ENCODE measurements at regions not wholly inside any gene's neighbourhood (a gene's known extent, or its start where the extent isn't known, plus 50 kb on each side); places are given as distances from the start of the nearest gene placed in this dataset.

DNA sequence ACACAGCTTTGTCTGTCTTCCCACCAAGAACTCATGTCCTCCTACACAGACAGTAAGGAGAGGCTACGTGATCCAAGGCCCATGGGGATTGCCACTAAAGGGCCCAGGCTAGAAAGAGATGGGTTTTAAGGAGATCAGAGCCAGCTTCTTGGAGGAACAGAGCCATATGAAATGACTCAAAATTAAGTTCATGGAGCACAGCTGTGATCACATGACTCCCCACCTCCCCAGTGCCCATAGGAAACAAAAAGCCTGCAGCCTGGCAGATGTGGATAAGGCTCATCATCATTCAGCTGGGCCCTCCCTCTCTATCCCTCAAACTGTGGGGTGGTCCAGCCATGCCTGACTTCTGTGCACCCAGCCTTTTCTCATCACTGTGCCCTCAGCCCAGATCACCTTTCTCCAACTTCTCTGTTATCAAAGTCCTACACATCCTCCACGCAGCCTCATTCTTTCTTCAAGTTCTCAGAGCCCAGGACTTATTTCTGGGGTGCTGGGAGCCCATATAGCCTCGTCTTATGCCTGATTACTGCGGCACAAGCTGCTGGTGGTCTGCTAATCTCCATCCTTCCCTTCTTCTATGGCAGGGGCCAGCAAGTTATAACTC is 137.6 kb downstream of the SMAD6 start:
- Histone ChIP-seq H3K9ac (ENCODE audit: extremely low read depth, insufficient read length, low read length) (no peak overlapping the region), H3K4me1 (ENCODE audit: insufficient read depth, low read length) (no peaks in the 10 kb centered on the region; the same call in 1 of the 2 replicates), H2BK20ac (ENCODE audit: low read depth, low read length, poor library complexity, severe bottlenecking) (no peak overlapping the region), H3K23me2 (ENCODE audit: insufficient read length, low read depth, low read length, poor library complexity, severe bottlenecking) (peaks cover 5% of the 10 kb centered on the region), H2AFZ (ENCODE audit: low read length) (no peak overlapping the region), H3K23ac (ENCODE audit: insufficient read length, low read depth, low read length) (no peak overlapping the region), H3K56ac (ENCODE audit: insufficient read length, low read depth, low read length) (no peak overlapping the region), H3K79me1 (ENCODE audit: insufficient read depth, low read depth, low read length, poor library complexity, severe bottlenecking) (no peaks in the 10 kb centered on the region), H4K20me1 (ENCODE audit: control insufficient read depth, insufficient read depth, insufficient read length) (no peaks in the 10 kb centered on the region), H3K27ac (ENCODE audit: insufficient read length, low read depth, low read length) (no peak overlapping the region), H3K9me3 (ENCODE audit: control insufficient read depth, low read depth, low read length) (no peaks in the 10 kb centered on the region), H2AK5ac (ENCODE audit: insufficient read length, low read length) (no peak overlapping the region), H4K91ac (ENCODE audit: insufficient read length, low read depth, low read length) (no peak overlapping the region), H3K4me2 (ENCODE audit: insufficient read depth, insufficient read length, low read length) (no peak overlapping the region), H3K18ac (ENCODE audit: insufficient read length, low read depth, low read length) (no peak overlapping the region), H3K27me3 (ENCODE audit: insufficient read depth, low read length) (peaks cover 16% of the 10 kb centered on the region; the same call in 1 of the 2 replicates), H4K5ac (ENCODE audit: insufficient read length, low read depth, low read length) (no peak overlapping the region), H3K14ac (ENCODE audit: insufficient read depth, low read length) (no peak overlapping the region), H2BK120ac (ENCODE audit: low read depth, low read length, poor library complexity, severe bottlenecking) (no peak overlapping the region), H2BK12ac (ENCODE audit: insufficient read length, low read depth, low read length) (no peak overlapping the region), H4K8ac (replicated peaks; ENCODE audit: insufficient read length, low read depth, low read length) (no peak overlapping the region), H2BK5ac (ENCODE audit: insufficient read length, low read length) (no peak overlapping the region), H3T11ph (ENCODE audit: low read length) (no peak overlapping the region), H3K4ac (ENCODE audit: low read depth, low read length) (no peak overlapping the region), H2BK15ac (ENCODE audit: low read depth, low read length) (no peak overlapping the region), H3K79me2 (ENCODE audit: insufficient read depth, low read length) (no peaks in the 10 kb centered on the region)
- H3K4me3 Mint-ChIP-seq = no peak overlapping the region
- H3K27me3 Mint-ChIP-seq (ENCODE audit: low read depth) = peaks cover 36% of the 10 kb centered on the region
- DNase-seq = no peak
- WGBS (ENCODE audit: extremely low coverage, insufficient read length, low lambda C conversion rate) = no CpG with 5 or more reads among the region's 4 CpGs
- no peak overlapping the region for H3K27ac Mint-ChIP-seq
- H3K9me3 Mint-ChIP-seq = no peaks in the 10 kb centered on the region
- H3K36me3 Mint-ChIP-seq (ENCODE audit: insufficient read depth in 1 of 3, low read depth in 3 of 3) = no peaks in the 10 kb centered on the region
- H3K4me1 Mint-ChIP-seq = peaks cover 22 to 28% of the 10 kb centered on the region in 2 experiments
- TF ChIP-seq, protein P1, sequence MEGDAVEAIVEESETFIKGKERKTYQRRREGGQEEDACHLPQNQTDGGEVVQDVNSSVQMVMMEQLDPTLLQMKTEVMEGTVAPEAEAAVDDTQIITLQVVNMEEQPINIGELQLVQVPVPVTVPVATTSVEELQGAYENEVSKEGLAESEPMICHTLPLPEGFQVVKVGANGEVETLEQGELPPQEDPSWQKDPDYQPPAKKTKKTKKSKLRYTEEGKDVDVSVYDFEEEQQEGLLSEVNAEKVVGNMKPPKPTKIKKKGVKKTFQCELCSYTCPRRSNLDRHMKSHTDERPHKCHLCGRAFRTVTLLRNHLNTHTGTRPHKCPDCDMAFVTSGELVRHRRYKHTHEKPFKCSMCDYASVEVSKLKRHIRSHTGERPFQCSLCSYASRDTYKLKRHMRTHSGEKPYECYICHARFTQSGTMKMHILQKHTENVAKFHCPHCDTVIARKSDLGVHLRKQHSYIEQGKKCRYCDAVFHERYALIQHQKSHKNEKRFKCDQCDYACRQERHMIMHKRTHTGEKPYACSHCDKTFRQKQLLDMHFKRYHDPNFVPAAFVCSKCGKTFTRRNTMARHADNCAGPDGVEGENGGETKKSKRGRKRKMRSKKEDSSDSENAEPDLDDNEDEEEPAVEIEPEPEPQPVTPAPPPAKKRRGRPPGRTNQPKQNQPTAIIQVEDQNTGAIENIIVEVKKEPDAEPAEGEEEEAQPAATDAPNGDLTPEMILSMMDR (conservative IDR thresholded peaks at IDR 0.05) = no peak

Data from H9 (cell line).